H1 (cell line): ENCODE measurements at regions not wholly inside any gene's neighbourhood (a gene's known extent, or its start where the extent isn't known, plus 50 kb on each side); places are given as distances from the start of the nearest gene placed in this dataset.

Experiments
- CTCF ChIA-PET: fragments of 300-600 bp; sonication (Branson Sonifier 250); formaldehyde crosslinking; loops from one replicate; lab custom pipeline; 2021; ENCODE audit not compliant: partially characterized antibody; lab: Charles Lee
- POLR2A ChIA-PET: fragments of 300-600 bp; sonication (Branson Sonifier 250); formaldehyde crosslinking; loops from one replicate; lab custom pipeline; 2021; ENCODE audit warnings: inconsistent platforms; ENCODE audit not compliant: partially characterized antibody; lab: Charles Lee
- DNase-seq, 2 experiments: peaks; one replicate each; pipeline versions ENCODE4 v3.0.0 to v3.0.0-alpha.2; 2010 to 2022; ENCODE audit warnings: low spot score in 2 of 2, low read depth in 1 of 2, mixed read lengths in 1 of 2
- FAIRE-seq: peaks from 2 replicates; lab custom pipeline; 2011; peaks lifted over from hg19 to GRCh38; lab: Jason Lieb, UNC
- H2AFZ ChIP-seq: 2 replicates; pipeline ENCODE4 v1.8.1; 2012; ENCODE audit warnings: low read length, inconsistent platforms
- H2AK5ac ChIP-seq: 2 replicates; pipeline ENCODE4 v1.6.1; 2013; ENCODE audit warnings: low read depth, low read length
- H2BK120ac ChIP-seq: replicated peaks from 2 replicates; pipeline ENCODE3; 2013; ENCODE audit warnings: low read depth, low read length, inconsistent platforms
- H2BK12ac ChIP-seq: 2 replicates; pipeline ENCODE4 v1.6.1; 2013; ENCODE audit warnings: low read depth, low read length
- H2BK15ac ChIP-seq: 2 replicates; pipeline ENCODE4 v1.6.1; 2013; ENCODE audit warnings: low read length
- H2BK20ac ChIP-seq: 2 replicates; pipeline ENCODE4 v1.6.1; 2013; ENCODE audit warnings: low read length
- H2BK5ac ChIP-seq: 2 replicates; pipeline ENCODE4 v1.6.1; 2013; ENCODE audit warnings: low read depth, low read length
- H3K14ac ChIP-seq: 2 replicates; pipeline ENCODE4 v1.6.1; 2013; ENCODE audit warnings: inconsistent platforms; ENCODE audit not compliant: insufficient read length
- H3K18ac ChIP-seq: 2 replicates; pipeline ENCODE4 v1.6.1; 2013; ENCODE audit warnings: low read length; ENCODE audit errors: extremely low read depth
- H3K23ac ChIP-seq: 2 replicates; pipeline ENCODE4 v1.6.1; 2013; ENCODE audit warnings: inconsistent platforms; ENCODE audit not compliant: insufficient read length
- H3K23me2 ChIP-seq: 2 replicates; pipeline ENCODE4 v1.6.1; 2013; ENCODE audit warnings: low read depth, low read length
- H3K27ac ChIP-seq: 2 replicates; pipeline ENCODE4 v1.6.1; 2011; ENCODE audit warnings: low read depth, low read length, inconsistent platforms
- H3K27me3 ChIP-seq, 4 experiments: replicated peaks in 1 of 4; 1 replicate in 1 of 4; 2 replicates in 3 of 4; pipeline versions ENCODE4 v1.6.1 to v1.8.1; 2011 to 2013; ENCODE audit warnings: low read length in 3 of 4, mild to moderate bottlenecking in 3 of 4, inconsistent platforms in 2 of 4, mixed read lengths in 2 of 4, moderate library complexity in 1 of 4; ENCODE audit not compliant: control insufficient read depth in 3 of 4, insufficient read depth in 3 of 4; ENCODE audit errors: extremely low read depth in 1 of 4
- H3K36me3 ChIP-seq, 4 experiments: 2 replicates each; pipeline versions ENCODE4 v1.6.1 to v1.8.1; 2011 to 2013; ENCODE audit warnings: mild to moderate bottlenecking in 4 of 4, low read length in 3 of 4, moderate library complexity in 2 of 4, control low read depth in 1 of 4, inconsistent platforms in 1 of 4; ENCODE audit not compliant: insufficient read depth in 4 of 4, control insufficient read depth in 2 of 4
- H3K4ac ChIP-seq: replicated peaks from 2 replicates; pipeline ENCODE3; 2013; ENCODE audit warnings: low read length, low read depth, mixed read lengths, inconsistent platforms; ENCODE audit not compliant: insufficient read length
- H3K4me1 ChIP-seq, 4 experiments: replicated peaks in 1 of 4; 1 replicate in 1 of 4; 2 replicates in 3 of 4; pipeline versions ENCODE4 v1.6.1 to v1.8.1; 2011 to 2013; ENCODE audit warnings: low read length in 3 of 4, inconsistent platforms in 2 of 4, mixed read lengths in 1 of 4; ENCODE audit not compliant: insufficient read depth in 4 of 4, control insufficient read depth in 3 of 4
- H3K4me2 ChIP-seq, 2 experiments: 2 replicates each; pipeline versions ENCODE4 v1.6.1 to v1.8.1; 2011 to 2013; ENCODE audit warnings: low read depth in 2 of 2, low read length in 2 of 2, control low read depth in 1 of 2, inconsistent platforms in 1 of 2, mild to moderate bottlenecking in 1 of 2; ENCODE audit not compliant: insufficient read depth in 1 of 2
- H3K4me3 ChIP-seq, 4 experiments: fragments of 200-600, 300-600 bp in 1 of 4; sonication (generic), shearing (Covaris generic), sonication (Bioruptor Twin) in 1 of 4; 2 replicates each; pipeline versions ENCODE4 v1.5.1 to v1.8.1; 2011 to 2016; ENCODE audit warnings: low read length in 4 of 4, low read depth in 3 of 4, control low read depth in 2 of 4, inconsistent platforms in 2 of 4, mild to moderate bottlenecking in 2 of 4, mixed read lengths in 1 of 4, moderate library complexity in 1 of 4; ENCODE audit not compliant: insufficient read depth in 2 of 4; ENCODE audit errors: extremely low read depth in 1 of 4
- H3K56ac ChIP-seq: replicated peaks from 2 replicates; pipeline ENCODE3; 2013; ENCODE audit warnings: low read depth, mild to moderate bottlenecking, mixed read lengths, low read length, inconsistent platforms; ENCODE audit not compliant: insufficient read length
- H3K79me1 ChIP-seq: 2 replicates; pipeline ENCODE4 v1.6.1; 2013; ENCODE audit warnings: low read depth, low read length, control low read depth
- H3K79me2 ChIP-seq, 2 experiments: 2 replicates each; pipeline versions ENCODE4 v1.6.1 to v1.8.1; 2012 to 2013; ENCODE audit warnings: low read length in 2 of 2, mild to moderate bottlenecking in 2 of 2, inconsistent platforms in 1 of 2; ENCODE audit not compliant: insufficient read depth in 2 of 2, control insufficient read depth in 1 of 2
- H3K9ac ChIP-seq, 4 experiments: replicated peaks in 1 of 4; 1 replicate in 1 of 4; 2 replicates in 3 of 4; pipeline versions ENCODE4 v1.6.1 to v1.8.1; 2011 to 2013; ENCODE audit warnings: low read depth in 3 of 4, low read length in 3 of 4, control low read depth in 2 of 4, mild to moderate bottlenecking in 2 of 4, moderate library complexity in 2 of 4, inconsistent platforms in 1 of 4; ENCODE audit errors: extremely low read depth in 1 of 4
- H3K9me3 ChIP-seq, 2 experiments: 2 replicates each; pipeline versions ENCODE4 v1.6.1 to v1.8.1; 2012 to 2013; ENCODE audit warnings: mild to moderate bottlenecking in 2 of 2, moderate library complexity in 2 of 2, control low read depth in 1 of 2, inconsistent platforms in 1 of 2, low read depth in 1 of 2, low read length in 1 of 2, mixed read lengths in 1 of 2; ENCODE audit not compliant: insufficient read depth in 2 of 2
- H4K20me1 ChIP-seq, 2 experiments: replicated peaks in 1 of 2; 2 replicates each; pipeline versions ENCODE3 to v1.8.1; 2011 to 2013; ENCODE audit warnings: inconsistent platforms in 2 of 2, low read length in 2 of 2, mild to moderate bottlenecking in 1 of 2; ENCODE audit not compliant: insufficient read depth in 2 of 2, control insufficient read depth in 1 of 2
- H4K5ac ChIP-seq: 2 replicates; pipeline ENCODE4 v1.6.1; 2013; ENCODE audit warnings: low read length, low read depth, mixed read lengths, inconsistent platforms; ENCODE audit not compliant: insufficient read length
- H4K8ac ChIP-seq: 2 replicates; pipeline ENCODE4 v1.8.0; 2013; ENCODE audit warnings: mild to moderate bottlenecking, moderate library complexity, low read length, inconsistent platforms; ENCODE audit not compliant: insufficient read depth; ENCODE audit errors: extremely low read depth
- H4K91ac ChIP-seq: replicated peaks from 2 replicates; pipeline ENCODE3; 2013; ENCODE audit warnings: low read length, mixed read lengths, inconsistent platforms; ENCODE audit not compliant: insufficient read length
- BACH1 ChIP-seq: IDR thresholded peaks from 2 replicates; pipeline ENCODE4 v1.6.1; 2012; ENCODE audit warnings: low read length, improper control_type of control experiment
- BRCA1 ChIP-seq: IDR thresholded peaks from 2 replicates; pipeline ENCODE4 v1.6.1; 2012; ENCODE audit warnings: low read depth, low read length, improper control_type of control experiment
- CREB1 ChIP-seq: IDR thresholded peaks from 2 replicates; pipeline ENCODE4 v1.6.1; 2012; ENCODE audit warnings: inconsistent platforms
- EZH2 ChIP-seq: fragments of 200-600 bp; sonication (generic); IDR thresholded peaks from 2 replicates; pipeline ENCODE4 v1.7.1; 2012; ENCODE audit warnings: low read depth, mild to moderate bottlenecking, moderate library complexity, low read length, inconsistent platforms; ENCODE audit not compliant: severe bottlenecking
- HDAC6 ChIP-seq: IDR thresholded peaks from one replicate; pipeline ENCODE4 v1.7.1; 2012; ENCODE audit warnings: low read depth, mild to moderate bottlenecking, inconsistent platforms, low read length, moderate library complexity
- KDM5A ChIP-seq: fragments of 200-600 bp; IDR thresholded peaks from 2 replicates; pipeline ENCODE4 v1.7.1; 2012; ENCODE audit warnings: mild to moderate bottlenecking, low read length, inconsistent platforms, mixed read lengths
- MAFK ChIP-seq: IDR thresholded peaks from 2 replicates; pipeline ENCODE4 v1.6.1; 2012; ENCODE audit warnings: low read depth, mild to moderate bottlenecking, improper control_type of control experiment, low read length
- NRF1 ChIP-seq: IDR thresholded peaks from 2 replicates; pipeline ENCODE4 v1.6.1; 2011; ENCODE audit warnings: mild to moderate bottlenecking, low read depth, low read length, improper control_type of control experiment
- PHF8 ChIP-seq: fragments of 200-600 bp; sonication (generic); conservative IDR thresholded peaks from 2 replicates; pipeline ENCODE4 v1.7.1; 2012; ENCODE audit warnings: low read depth, mild to moderate bottlenecking, inconsistent platforms, low read length, moderate library complexity
- POLR2A ChIP-seq, 2 experiments: IDR thresholded peaks; 1 replicate in 1 of 2; 2 replicates in 1 of 2; pipeline ENCODE4 v1.6.1; 2011; ENCODE audit warnings: low read depth in 2 of 2, low read length in 2 of 2, mild to moderate bottlenecking in 2 of 2; ENCODE audit errors: control extremely low read depth in 1 of 2
- RBBP5 ChIP-seq: IDR thresholded peaks from 2 replicates; pipeline ENCODE4 v1.7.1; 2012; ENCODE audit warnings: low read depth, mild to moderate bottlenecking, inconsistent platforms, low read length, moderate library complexity, borderline replicate concordance
- SIN3A ChIP-seq, 2 experiments: IDR thresholded peaks in 1 of 2; conservative IDR thresholded peaks in 1 of 2; 2 replicates each; pipeline ENCODE4 v1.6.1; 2011 to 2012; ENCODE audit warnings: low read length in 2 of 2, improper control_type of control experiment in 1 of 2, low read depth in 1 of 2, mild to moderate bottlenecking in 1 of 2
- SIRT6 ChIP-seq: IDR thresholded peaks from one replicate; pipeline ENCODE4 v1.7.1; 2012; ENCODE audit warnings: low read length, inconsistent platforms
- SRF ChIP-seq: IDR thresholded peaks from 2 replicates; pipeline ENCODE4 v1.6.1; 2011; ENCODE audit warnings: mild to moderate bottlenecking, low read depth, low read length, moderate library complexity
- TEAD4 ChIP-seq: IDR thresholded peaks from 2 replicates; pipeline ENCODE4 v1.6.1; 2012; ENCODE audit warnings: low read depth, low read length, inconsistent platforms, mixed read lengths
- WGBS, 2 experiments: shearing (Covaris generic) in 1 of 2; methylation state at CpG; one replicate each; pipeline versions ENCODE4 v1.1.6 to v1.1.7; 2013 to 2015; ENCODE audit warnings: low lambda C conversion rate in 2 of 2, mixed read lengths in 2 of 2, inconsistent platforms in 1 of 2, low coverage in 1 of 2, missing lambda C conversion rate in 1 of 2; ENCODE audit not compliant: insufficient replicate concordance in 2 of 2, insufficient coverage in 1 of 2, insufficient read length in 1 of 2; ENCODE audit errors: extremely low coverage in 1 of 2, missing lambda C conversion rate in 1 of 2; 5-methylcytosine and 5-hydroxymethylcytosine counted together

DNA sequence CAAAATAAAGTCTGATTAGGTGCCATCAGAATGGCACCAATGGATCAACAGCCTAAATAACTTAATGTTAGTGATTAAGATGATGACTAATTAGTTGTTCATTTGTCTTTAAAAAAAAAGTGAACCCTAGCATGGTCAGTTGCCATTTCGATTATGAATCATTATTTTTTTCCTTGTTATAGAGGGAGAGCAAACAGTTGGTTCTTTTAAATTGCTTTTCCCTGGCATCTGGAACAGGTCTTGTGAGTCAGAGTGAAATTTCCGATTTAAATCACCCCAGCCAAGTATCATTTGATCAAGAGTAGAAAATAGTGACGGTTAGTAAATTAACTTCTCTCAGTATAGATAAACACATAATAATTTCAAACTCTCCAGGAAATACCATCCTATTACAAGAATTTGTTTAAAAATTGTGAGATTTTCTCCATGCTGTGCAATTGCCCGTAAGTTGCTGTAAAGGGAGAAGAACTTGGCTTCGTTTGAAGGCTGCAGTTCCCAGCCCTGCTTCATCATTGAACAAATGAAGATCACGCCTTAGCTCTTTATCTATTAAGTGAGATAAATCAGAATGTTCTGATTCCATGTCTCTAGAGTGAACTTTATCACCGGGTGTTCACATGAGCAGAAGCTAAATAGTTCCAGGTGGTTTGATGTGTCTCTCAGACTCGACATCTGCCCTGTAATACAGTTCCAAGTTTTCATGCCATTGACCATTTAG lies 741.3 kb downstream of the DOK5 start:
- no peak overlapping the region for H3K4me3 ChIP-seq
- no peak overlapping the region for H3K56ac ChIP-seq
- no peak overlapping the region for H2AFZ ChIP-seq
- H4K5ac ChIP-seq: no peak overlapping the region
- no peaks in the 10 kb centered on the region for H3K27me3 ChIP-seq
- DNase-seq (no peak), FAIRE-seq (no peak)
- no peak overlapping the region for H3K4me2 ChIP-seq
- H2AK5ac ChIP-seq: no peak overlapping the region
- no peak overlapping the region for H2BK5ac ChIP-seq
- H3K79me1 ChIP-seq: no peaks in the 10 kb centered on the region
- H4K8ac ChIP-seq: no peak overlapping the region
- H3K4me1 ChIP-seq: no peaks in the 10 kb centered on the region
- H2BK12ac ChIP-seq: no peak overlapping the region
- H2BK120ac ChIP-seq: no peak overlapping the region
- no peaks in the 10 kb centered on the region for H4K20me1 ChIP-seq
- H3K27ac ChIP-seq: no peak overlapping the region
- no peak overlapping the region for H4K91ac ChIP-seq
- no peaks in the 10 kb centered on the region for H3K79me2 ChIP-seq
- POLR2A ChIA-PET: no interaction called here
- H3K36me3 ChIP-seq: no peaks in the 10 kb centered on the region
- 92% methylated on average over 8 of the region's 8 CpGs; no CpG with 5 or more reads in 1 of the 2 experiments for WGBS, 2 experiments
- H3K23me2 ChIP-seq: no peaks in the 10 kb centered on the region
- CTCF ChIA-PET: no interaction called here
- H3K9me3 ChIP-seq: no peaks in the 10 kb centered on the region
- H2BK20ac ChIP-seq: no peak overlapping the region
- H3K23ac ChIP-seq: no peak overlapping the region
- H3K18ac ChIP-seq: no peak overlapping the region
- H3K9ac ChIP-seq: no peak overlapping the region
- H2BK15ac ChIP-seq: no peak overlapping the region
- H3K4ac ChIP-seq: no peak overlapping the region
- no peak overlapping the region for H3K14ac ChIP-seq
- TF ChIP-seq HDAC6 (no peak), TEAD4 (no peak), EZH2 (no peak), NRF1 (no peak), BRCA1 (no peak), CREB1 (no peak), KDM5A (no peak), POLR2A (IDR thresholded peaks at IDR 0.05; ENCODE audit: control extremely low read depth in 1 of 2, low read depth in 2 of 2, low read length in 2 of 2) (no peak), PHF8 (no peak), SIN3A (conservative IDR thresholded peaks at IDR 0.05 in 1 of 2, IDR thresholded peaks at IDR 0.05 in 1 of 2; ENCODE audit: low read depth in 1 of 2, low read length in 2 of 2) (no peak), SIRT6 (no peak), SRF (no peak), BACH1 (no peak), MAFK (no peak), RBBP5 (no peak)
